Posterior vena cava (tissue), 2 donors: ENCODE measurements at regions not wholly inside any gene's neighbourhood (a gene's known extent, or its start where the extent isn't known, plus 50 kb on each side); places are given as distances from the start of the nearest gene placed in this dataset.
A peak's percentile ranks its signal among the peaks of the same experiment; 100 is the strongest.
"Not testable (repeated sequence)": the region's sequence is repeated elsewhere in the genome, so short reads cannot be mapped to it uniquely, and the experiment has no call there.

ENCODE experiments used
- DNase-seq: peaks from one replicate; pipeline ENCODE4 v3.0.0-alpha.2; 2020; ENCODE audit warnings: low spot score
- intact Hi-C, 2 donors: fragments of 100-400 bp; cut with DNase I; formaldehyde crosslinking; loops; one replicate each; pipeline versions ENCODE4 v1.14.1 to v1.14.2; 2022 to 2023
- donor health status: DM: yes; HTN: yes; CAD: no.
- donor health status: DM: yes; HTN: yes; CAD: no.

- intact Hi-C loops: no loop called here
- no peak for DNase-seq
Observed at GRCh38 chr3:34856081-34856947, 783.0 kb upstream of the ARPP21 start.

- intact Hi-C loops: no loop called here
- no peak for DNase-seq
Observed at GRCh38 chr3:34858067-34858660, 781.2 kb upstream of the ARPP21 start.

- no peak for DNase-seq
- intact Hi-C loops: no loop called here
Observed at GRCh38 chr3:34859746-34860145, 779.6 kb upstream of the ARPP21 start.

- intact Hi-C loops: no loop called here
- no peak for DNase-seq
Observed at GRCh38 chr3:34862456-34862855, 776.9 kb upstream of the ARPP21 start.

- DNase-seq: no peak
- intact Hi-C loops: no loop called here
Observed at GRCh38 chr3:34863485-34863884, 775.8 kb upstream of the ARPP21 start.

- intact Hi-C loops: no loop called here
Observed at GRCh38 chr3:34864011-34864410, 775.3 kb upstream of the ARPP21 start.

GRCh38 chr3:34865346-34865745 is 774.0 kb upstream of the ARPP21 start:
- intact Hi-C loops: no loop called here
- no peak for DNase-seq

More at GRCh38 chr3:34864011-34864410, 775.3 kb upstream of the ARPP21 start:
- no peak for DNase-seq

- no peak for DNase-seq
- intact Hi-C loops: no loop called here
Observed at GRCh38 chr3:34868935-34869334, 770.4 kb upstream of the ARPP21 start.

GRCh38 chr3:34869696-34870095 is 769.6 kb upstream of the ARPP21 start:
- DNase-seq: no peak
- intact Hi-C loops: no loop called here

- DNase-seq: peak; percentile 72
- intact Hi-C loops: no loop called here
Observed at GRCh38 chr3:34872406-34872805, 766.9 kb upstream of the ARPP21 start.

GRCh38 chr3:34876997-34877396 is 762.3 kb upstream of the ARPP21 start:
- DNase-seq: no peak
- intact Hi-C loops: no loop called here

GRCh38 chr3:34878488-34878887 is 760.8 kb upstream of the ARPP21 start:
- no peak for DNase-seq
- intact Hi-C loops: no loop called here

- DNase-seq: no peak
Observed at GRCh38 chr3:34881026-34881425, 758.3 kb upstream of the ARPP21 start.

GRCh38 chr3:34882764-34883163 is 756.6 kb upstream of the ARPP21 start:
- no peak for DNase-seq
- intact Hi-C loops: no loop called here

More at GRCh38 chr3:34881026-34881425, 758.3 kb upstream of the ARPP21 start:
- intact Hi-C loops: no loop called here

GRCh38 chr3:34884007-34884406 is 755.3 kb upstream of the ARPP21 start:
- DNase-seq: no peak
- intact Hi-C loops: no loop called here

GRCh38 chr3:34886443-34886842 is 752.9 kb upstream of the ARPP21 start:
- intact Hi-C loops: no loop called here
- DNase-seq: no peak

- intact Hi-C loops: no loop called here
- no peak for DNase-seq
Observed at GRCh38 chr3:34889641-34890040, 749.7 kb upstream of the ARPP21 start.

- DNase-seq: no peak
- intact Hi-C loops: no loop called here
Observed at GRCh38 chr3:34890247-34890646, 749.1 kb upstream of the ARPP21 start.

GRCh38 chr3:34891941-34892340 is 747.4 kb upstream of the ARPP21 start:
- intact Hi-C loops: no loop called here
- no peak for DNase-seq

GRCh38 chr3:34895841-34896240 is 743.5 kb upstream of the ARPP21 start:
- DNase-seq: no peak
- intact Hi-C loops: no loop called here

- intact Hi-C loops, DNase-seq: not testable (repeated sequence)
Observed at GRCh38 chr3:34909679-34910078, 729.6 kb upstream of the ARPP21 start.
